Activated T-helper 17 cell treated with anti-CD3 and anti-CD28 coated beads, Interleukin-2, amount 50 U/mL, for 72 hours (primary cell): ENCODE measurements at regions not wholly inside any gene's neighbourhood (a gene's known extent, or its start where the extent isn't known, plus 50 kb on each side); places are given as distances from the start of the nearest gene placed in this dataset.
"Not testable (repeated sequence)": the region's sequence is repeated elsewhere in the genome, so short reads cannot be mapped to it uniquely, and the experiment has no call there.

Experiments used
- ATAC-seq: fragments of 150-1000 bp; cut with Tn5 transposase; replicated peaks from 2 replicates; pipeline ENCODE4 v1.10.0; 2021; ENCODE audit warnings: mild to moderate bottlenecking, moderate library complexity
- H3K27ac Mint-ChIP-seq: one replicate; pipeline ENCODE4 v1.8.0; 2022; ENCODE audit warnings: mixed read lengths
- H3K27me3 Mint-ChIP-seq: one replicate; pipeline ENCODE4 v1.8.0; 2022; ENCODE audit warnings: mixed read lengths
- H3K36me3 Mint-ChIP-seq: one replicate; pipeline ENCODE4 v1.8.0; 2022; ENCODE audit warnings: low read depth, mild to moderate bottlenecking, mixed read lengths
- H3K4me1 Mint-ChIP-seq: one replicate; pipeline ENCODE4 v1.8.0; 2022; ENCODE audit warnings: mixed read lengths
- H3K4me3 Mint-ChIP-seq: one replicate; pipeline ENCODE4 v1.8.0; 2022; ENCODE audit warnings: mild to moderate bottlenecking, mixed read lengths
- H3K9me3 Mint-ChIP-seq: one replicate; pipeline ENCODE4 v1.8.0; 2022; ENCODE audit warnings: mixed read lengths

- Mint-ChIP-seq H3K36me3 (no peaks in the 10 kb centered on the region), H3K27me3 (no peaks in the 10 kb centered on the region)
Observed at GRCh38 chr12:85448548-85449139, 168.6 kb downstream of the ALX1 start.

DNA sequence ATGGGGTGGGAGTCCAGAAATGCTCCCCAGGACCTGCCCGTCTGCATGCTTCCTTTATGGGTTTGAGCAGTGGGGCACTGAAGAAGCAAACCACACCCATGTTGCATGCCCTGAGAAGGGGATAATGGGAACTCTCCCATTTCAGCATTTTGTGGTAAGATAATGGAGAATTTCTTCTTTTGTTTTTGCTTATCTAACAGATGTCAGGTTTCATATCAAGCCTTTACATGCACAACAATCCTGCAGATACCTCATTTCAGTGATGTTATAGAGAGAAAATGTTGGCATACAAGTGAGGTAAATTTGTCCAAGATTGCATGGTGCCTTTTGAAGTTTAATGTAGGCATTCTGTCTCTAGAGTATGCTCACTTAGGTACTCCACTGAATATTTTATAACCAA is 177.0 kb downstream of the ALX1 start:
- Mint-ChIP-seq H3K27me3 (no peaks in the 10 kb centered on the region), H3K27ac (no peak overlapping the region), H3K36me3 (no peaks in the 10 kb centered on the region), H3K4me1 (no peaks in the 10 kb centered on the region), H3K9me3 (no peaks in the 10 kb centered on the region), H3K4me3 (no peak overlapping the region)
- no peak for ATAC-seq

More at GRCh38 chr12:85448548-85449139, 168.6 kb downstream of the ALX1 start:
- no peaks in the 10 kb centered on the region for H3K9me3 Mint-ChIP-seq
- no peak for ATAC-seq
- H3K27ac Mint-ChIP-seq, result no peak overlapping the region
- H3K4me3 Mint-ChIP-seq, result no peak overlapping the region
- no peaks in the 10 kb centered on the region for H3K4me1 Mint-ChIP-seq

DNA sequence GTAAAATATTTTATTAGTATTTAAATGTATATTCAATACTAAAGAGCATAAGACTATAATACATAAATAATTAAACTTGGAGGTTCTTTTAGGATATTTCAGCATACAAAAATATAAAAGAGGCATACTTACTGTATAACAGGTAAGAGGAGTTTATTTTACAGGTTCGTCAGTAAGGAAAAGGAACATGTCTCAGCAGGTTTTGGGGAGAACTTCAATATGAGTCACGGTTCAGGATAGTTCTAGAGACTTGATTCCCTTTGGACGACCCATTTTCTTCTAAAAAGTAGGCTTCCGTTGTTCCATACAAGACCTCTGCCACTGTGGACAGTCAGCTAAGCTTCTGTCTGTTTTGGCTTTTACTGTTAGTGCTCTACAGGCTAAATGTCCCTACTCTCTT is 181.1 kb downstream of the ALX1 start:
- Mint-ChIP-seq H3K4me1 (no peaks in the 10 kb centered on the region), H3K27ac (no peak overlapping the region), H3K36me3 (no peaks in the 10 kb centered on the region), H3K27me3 (no peaks in the 10 kb centered on the region), H3K9me3 (no peaks in the 10 kb centered on the region), H3K4me3 (no peak overlapping the region)
- no peak for ATAC-seq

DNA sequence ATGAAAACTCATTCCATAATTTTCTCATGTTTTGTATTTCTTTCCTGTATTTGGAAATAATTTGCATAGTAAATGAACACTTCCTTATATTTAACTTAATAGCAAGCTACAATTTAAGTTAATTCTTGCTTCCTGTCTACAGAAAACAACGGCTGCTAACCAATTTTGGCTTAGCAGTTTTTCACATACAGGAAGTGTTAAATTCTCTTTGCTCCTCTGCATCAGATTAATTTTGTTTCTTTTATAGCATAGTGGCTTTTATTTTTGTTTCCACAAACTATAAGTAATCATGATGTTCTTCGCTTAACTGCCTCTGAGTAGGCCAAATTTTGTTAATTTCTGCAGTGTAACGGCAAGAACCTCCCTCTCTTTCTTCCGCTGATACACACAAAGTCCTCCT is 182.9 kb downstream of the ALX1 start:
- Mint-ChIP-seq H3K27ac (no peak overlapping the region), H3K4me3 (no peak overlapping the region), H3K4me1 (no peaks in the 10 kb centered on the region), H3K9me3 (no peaks in the 10 kb centered on the region), H3K27me3 (no peaks in the 10 kb centered on the region), H3K36me3 (no peaks in the 10 kb centered on the region)
- no peak for ATAC-seq

GRCh38 chr12:85466890-85467289 is 186.9 kb downstream of the ALX1 start:
- ATAC-seq, result no peak
- H3K27ac Mint-ChIP-seq, result no peak overlapping the region
- no peak overlapping the region for H3K4me3 Mint-ChIP-seq
- H3K9me3 Mint-ChIP-seq, result peaks cover 7% of the 10 kb centered on the region
- H3K27me3 Mint-ChIP-seq, result peaks cover 4% of the 10 kb centered on the region
- H3K4me1 Mint-ChIP-seq, result no peaks in the 10 kb centered on the region
- H3K36me3 Mint-ChIP-seq, result no peaks in the 10 kb centered on the region

GRCh38 chr12:85468356-85469157 is 188.5 kb downstream of the ALX1 start:
- H3K36me3 Mint-ChIP-seq, result no peaks in the 10 kb centered on the region
- H3K4me1 Mint-ChIP-seq, result no peaks in the 10 kb centered on the region
- peaks cover 4% of the 10 kb centered on the region for H3K27me3 Mint-ChIP-seq
- peaks cover 10% of the 10 kb centered on the region for H3K9me3 Mint-ChIP-seq
- peak overlapping the region; percentile 15 for H3K4me3 Mint-ChIP-seq
- H3K27ac Mint-ChIP-seq, result no peak overlapping the region
- no peak for ATAC-seq

GRCh38 chr12:85469158-85470086 is 189.4 kb downstream of the ALX1 start:
- not testable (repeated sequence) for H3K4me1 Mint-ChIP-seq, ATAC-seq, H3K36me3 Mint-ChIP-seq, H3K27ac Mint-ChIP-seq, H3K27me3 Mint-ChIP-seq, H3K9me3 Mint-ChIP-seq
- peak overlapping the region; percentile 15 for H3K4me3 Mint-ChIP-seq

- H3K4me3 Mint-ChIP-seq, result not testable (repeated sequence)
Observed at GRCh38 chr12:85475277-85475676, 195.3 kb downstream of the ALX1 start.

DNA sequence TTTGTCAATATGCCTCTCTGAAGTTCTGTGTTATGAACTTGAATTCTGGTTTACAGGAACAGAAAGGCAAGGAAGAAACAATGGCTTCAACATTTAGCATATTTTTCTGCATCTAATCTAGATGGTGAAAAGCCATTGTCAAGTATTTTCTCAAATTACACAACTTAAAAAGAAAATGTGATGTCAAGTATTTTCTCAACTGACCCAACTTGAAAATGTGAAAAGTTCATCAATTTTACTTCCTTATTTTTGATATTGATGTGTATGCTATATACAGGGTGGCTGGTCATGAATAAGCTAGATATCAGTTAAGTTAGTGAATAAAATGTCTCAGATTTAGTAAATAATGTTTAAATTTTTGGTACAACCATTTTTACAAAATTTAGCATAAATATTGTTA is 196.7 kb downstream of the ALX1 start:
- Mint-ChIP-seq H3K27me3 (no peaks in the 10 kb centered on the region), H3K4me3 (no peak overlapping the region), H3K9me3 (peaks cover 4% of the 10 kb centered on the region), H3K36me3 (no peaks in the 10 kb centered on the region), H3K4me1 (no peaks in the 10 kb centered on the region), H3K27ac (no peak overlapping the region)
- no peak for ATAC-seq

More at GRCh38 chr12:85475277-85475676, 195.3 kb downstream of the ALX1 start:
- H3K27ac Mint-ChIP-seq, H3K36me3 Mint-ChIP-seq, H3K9me3 Mint-ChIP-seq, ATAC-seq, H3K27me3 Mint-ChIP-seq, H3K4me1 Mint-ChIP-seq: not testable (repeated sequence)

DNA sequence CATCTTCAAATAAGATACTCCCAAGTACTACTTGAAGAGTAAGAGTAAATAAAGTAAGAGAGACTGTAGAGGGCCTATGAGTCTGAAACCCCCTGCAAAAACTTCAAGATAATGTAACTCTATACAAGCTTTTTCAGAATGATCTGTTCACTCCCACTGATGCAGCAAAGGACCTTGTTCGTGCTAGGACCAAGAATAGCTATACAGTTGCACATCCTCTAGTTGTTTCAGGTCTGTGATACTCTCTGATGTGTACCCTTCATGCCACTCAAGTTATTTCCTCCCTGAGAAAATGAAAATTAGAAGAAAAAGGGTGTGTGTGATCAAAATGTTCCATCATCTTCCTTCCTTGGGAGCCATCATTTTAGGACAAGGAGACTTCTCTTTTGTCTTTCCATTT is 204.4 kb downstream of the ALX1 start:
- Mint-ChIP-seq H3K9me3 (no peaks in the 10 kb centered on the region), H3K36me3 (no peaks in the 10 kb centered on the region), H3K4me3 (no peak overlapping the region), H3K4me1 (no peaks in the 10 kb centered on the region), H3K27me3 (no peaks in the 10 kb centered on the region), H3K27ac (no peak overlapping the region)
- ATAC-seq, result no peak

GRCh38 chr12:85489194-85489593 is 209.2 kb downstream of the ALX1 start:
- no peaks in the 10 kb centered on the region for H3K27me3 Mint-ChIP-seq
- no peak overlapping the region for H3K4me3 Mint-ChIP-seq

DNA sequence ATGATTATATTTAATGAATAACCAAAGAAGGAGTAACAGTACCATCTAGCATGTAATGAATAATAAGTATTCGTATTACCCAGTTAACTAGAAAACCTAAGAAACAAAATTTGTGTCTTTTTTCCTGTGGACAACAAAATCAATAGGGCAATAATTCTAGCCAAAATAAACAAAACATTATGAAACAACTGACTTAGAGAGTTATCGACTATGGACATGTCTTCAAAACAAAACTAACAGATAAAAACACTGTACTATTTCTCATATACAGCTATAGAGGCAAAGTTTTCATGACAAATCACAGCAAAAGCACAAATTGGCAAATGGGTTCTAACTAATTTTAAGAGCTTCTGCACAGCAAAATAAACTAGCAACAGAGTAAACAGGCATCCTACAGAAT is 224.1 kb downstream of the ALX1 start:
- no peak overlapping the region for H3K4me3 Mint-ChIP-seq
- no peaks in the 10 kb centered on the region for H3K27me3 Mint-ChIP-seq
- peaks cover 12% of the 10 kb centered on the region for H3K9me3 Mint-ChIP-seq
- H3K36me3 Mint-ChIP-seq, result no peaks in the 10 kb centered on the region
- H3K4me1 Mint-ChIP-seq, result no peaks in the 10 kb centered on the region
- ATAC-seq, result no peak
- no peak overlapping the region for H3K27ac Mint-ChIP-seq

More at GRCh38 chr12:85489194-85489593, 209.2 kb downstream of the ALX1 start:
- no peak for ATAC-seq
- no peak overlapping the region for H3K27ac Mint-ChIP-seq
- peaks cover 9% of the 10 kb centered on the region for H3K9me3 Mint-ChIP-seq
- H3K36me3 Mint-ChIP-seq, result no peaks in the 10 kb centered on the region
- H3K4me1 Mint-ChIP-seq, result no peaks in the 10 kb centered on the region

- Mint-ChIP-seq H3K27me3 (no peaks in the 10 kb centered on the region), H3K9me3 (peaks cover 15% of the 10 kb centered on the region), H3K4me3 (no peak overlapping the region), H3K27ac (no peak overlapping the region), H3K36me3 (no peaks in the 10 kb centered on the region), H3K4me1 (no peaks in the 10 kb centered on the region)
- ATAC-seq, result no peak
Observed at GRCh38 chr12:85504624-85505023, 224.6 kb downstream of the ALX1 start.

- no peaks in the 10 kb centered on the region for H3K27me3 Mint-ChIP-seq
- H3K4me1 Mint-ChIP-seq, result no peaks in the 10 kb centered on the region
- no peaks in the 10 kb centered on the region for H3K36me3 Mint-ChIP-seq
- no peak for ATAC-seq
- no peak overlapping the region for H3K4me3 Mint-ChIP-seq
- H3K27ac Mint-ChIP-seq, result no peak overlapping the region
- H3K9me3 Mint-ChIP-seq, result peaks cover 11% of the 10 kb centered on the region
Observed at GRCh38 chr12:85507456-85507855, 227.4 kb downstream of the ALX1 start.
